HL-60 (cell line): ENCODE measurements at regions not wholly inside any gene's neighbourhood (a gene's known extent, or its start where the extent isn't known, plus 50 kb on each side); places are given as distances from the start of the nearest gene placed in this dataset.

Experiments
- DNase-seq, 2 experiments: peaks; one replicate each; pipeline ENCODE4 v3.0.0-alpha.2; 2010 to 2020; ENCODE audit warnings: low read depth in 1 of 2, low spot score in 1 of 2
- H3K27ac ChIP-seq: fragments of 250-450 bp; sonication (Bioruptor Pico); replicated peaks from 2 replicates; pipeline ENCODE4 v1.5.1; 2020; ENCODE audit warnings: mild to moderate bottlenecking, moderate library complexity
- H3K27me3 ChIP-seq: fragments of 250-450 bp; sonication (Bioruptor Pico); 2 replicates; pipeline ENCODE4 v1.5.1; 2021; ENCODE audit warnings: mild to moderate bottlenecking, moderate library complexity; ENCODE audit not compliant: insufficient read depth, poor library complexity, severe bottlenecking
- H3K4me3 ChIP-seq: replicated peaks from 2 replicates; pipeline ENCODE4 v1.5.1; 2011; ENCODE audit warnings: mild to moderate bottlenecking, control low read depth, low read length; ENCODE audit not compliant: insufficient read depth
- GABPA ChIP-seq: IDR thresholded peaks from 2 replicates; pipeline ENCODE4 v1.6.1; 2012; ENCODE audit warnings: low read depth
- POLR2AphosphoS5 ChIP-seq: IDR thresholded peaks from 2 replicates; pipeline ENCODE4 v1.6.1; 2012; ENCODE audit warnings: low read depth
- SPI1 ChIP-seq: IDR thresholded peaks from 2 replicates; pipeline ENCODE4 v1.6.1; 2012; ENCODE audit warnings: low read depth, mild to moderate bottlenecking, borderline replicate concordance
- TF ChIP-seq, protein P1 (sequence below): IDR thresholded peaks from 2 replicates; pipeline ENCODE4 v1.6.1; 2012; ENCODE audit warnings: low read depth; ENCODE audit not compliant: insufficient replicate concordance
- TF ChIP-seq, protein P2 (sequence below): IDR thresholded peaks from one replicate; pipeline ENCODE4 v1.5.1; 2011; ENCODE audit warnings: low read length, control low read depth, inconsistent platforms; ENCODE audit not compliant: insufficient read depth

GRCh38 chr17:77890771-77891170, 67.7 kb upstream of the TNRC6C start:
- TF ChIP-seq, protein P1, sequence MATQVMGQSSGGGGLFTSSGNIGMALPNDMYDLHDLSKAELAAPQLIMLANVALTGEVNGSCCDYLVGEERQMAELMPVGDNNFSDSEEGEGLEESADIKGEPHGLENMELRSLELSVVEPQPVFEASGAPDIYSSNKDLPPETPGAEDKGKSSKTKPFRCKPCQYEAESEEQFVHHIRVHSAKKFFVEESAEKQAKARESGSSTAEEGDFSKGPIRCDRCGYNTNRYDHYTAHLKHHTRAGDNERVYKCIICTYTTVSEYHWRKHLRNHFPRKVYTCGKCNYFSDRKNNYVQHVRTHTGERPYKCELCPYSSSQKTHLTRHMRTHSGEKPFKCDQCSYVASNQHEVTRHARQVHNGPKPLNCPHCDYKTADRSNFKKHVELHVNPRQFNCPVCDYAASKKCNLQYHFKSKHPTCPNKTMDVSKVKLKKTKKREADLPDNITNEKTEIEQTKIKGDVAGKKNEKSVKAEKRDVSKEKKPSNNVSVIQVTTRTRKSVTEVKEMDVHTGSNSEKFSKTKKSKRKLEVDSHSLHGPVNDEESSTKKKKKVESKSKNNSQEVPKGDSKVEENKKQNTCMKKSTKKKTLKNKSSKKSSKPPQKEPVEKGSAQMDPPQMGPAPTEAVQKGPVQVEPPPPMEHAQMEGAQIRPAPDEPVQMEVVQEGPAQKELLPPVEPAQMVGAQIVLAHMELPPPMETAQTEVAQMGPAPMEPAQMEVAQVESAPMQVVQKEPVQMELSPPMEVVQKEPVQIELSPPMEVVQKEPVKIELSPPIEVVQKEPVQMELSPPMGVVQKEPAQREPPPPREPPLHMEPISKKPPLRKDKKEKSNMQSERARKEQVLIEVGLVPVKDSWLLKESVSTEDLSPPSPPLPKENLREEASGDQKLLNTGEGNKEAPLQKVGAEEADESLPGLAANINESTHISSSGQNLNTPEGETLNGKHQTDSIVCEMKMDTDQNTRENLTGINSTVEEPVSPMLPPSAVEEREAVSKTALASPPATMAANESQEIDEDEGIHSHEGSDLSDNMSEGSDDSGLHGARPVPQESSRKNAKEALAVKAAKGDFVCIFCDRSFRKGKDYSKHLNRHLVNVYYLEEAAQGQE: no peak
- TF ChIP-seq GABPA (no peak), POLR2AphosphoS5 (no peak), SPI1 (no peak)
- TF ChIP-seq, protein P2, sequence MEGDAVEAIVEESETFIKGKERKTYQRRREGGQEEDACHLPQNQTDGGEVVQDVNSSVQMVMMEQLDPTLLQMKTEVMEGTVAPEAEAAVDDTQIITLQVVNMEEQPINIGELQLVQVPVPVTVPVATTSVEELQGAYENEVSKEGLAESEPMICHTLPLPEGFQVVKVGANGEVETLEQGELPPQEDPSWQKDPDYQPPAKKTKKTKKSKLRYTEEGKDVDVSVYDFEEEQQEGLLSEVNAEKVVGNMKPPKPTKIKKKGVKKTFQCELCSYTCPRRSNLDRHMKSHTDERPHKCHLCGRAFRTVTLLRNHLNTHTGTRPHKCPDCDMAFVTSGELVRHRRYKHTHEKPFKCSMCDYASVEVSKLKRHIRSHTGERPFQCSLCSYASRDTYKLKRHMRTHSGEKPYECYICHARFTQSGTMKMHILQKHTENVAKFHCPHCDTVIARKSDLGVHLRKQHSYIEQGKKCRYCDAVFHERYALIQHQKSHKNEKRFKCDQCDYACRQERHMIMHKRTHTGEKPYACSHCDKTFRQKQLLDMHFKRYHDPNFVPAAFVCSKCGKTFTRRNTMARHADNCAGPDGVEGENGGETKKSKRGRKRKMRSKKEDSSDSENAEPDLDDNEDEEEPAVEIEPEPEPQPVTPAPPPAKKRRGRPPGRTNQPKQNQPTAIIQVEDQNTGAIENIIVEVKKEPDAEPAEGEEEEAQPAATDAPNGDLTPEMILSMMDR: no peak
- no peak overlapping the region for H3K4me3 ChIP-seq
- peaks cover 23% of the 10 kb centered on the region for H3K27me3 ChIP-seq
- H3K27ac ChIP-seq: no peak overlapping the region
- DNase-seq: no peak

- no peak for DNase-seq
- H3K4me3 ChIP-seq: no peak overlapping the region
- no peak overlapping the region for H3K27ac ChIP-seq
- peaks cover 23% of the 10 kb centered on the region for H3K27me3 ChIP-seq
- TF ChIP-seq, protein P2: no peak
- TF ChIP-seq GABPA: no peak
- TF ChIP-seq SPI1: no peak
- TF ChIP-seq POLR2AphosphoS5: no peak
- TF ChIP-seq, protein P1: no peak
These were observed 66.9 kb upstream of the TNRC6C start for GRCh38 chr17:77891602-77892001.

DNA sequence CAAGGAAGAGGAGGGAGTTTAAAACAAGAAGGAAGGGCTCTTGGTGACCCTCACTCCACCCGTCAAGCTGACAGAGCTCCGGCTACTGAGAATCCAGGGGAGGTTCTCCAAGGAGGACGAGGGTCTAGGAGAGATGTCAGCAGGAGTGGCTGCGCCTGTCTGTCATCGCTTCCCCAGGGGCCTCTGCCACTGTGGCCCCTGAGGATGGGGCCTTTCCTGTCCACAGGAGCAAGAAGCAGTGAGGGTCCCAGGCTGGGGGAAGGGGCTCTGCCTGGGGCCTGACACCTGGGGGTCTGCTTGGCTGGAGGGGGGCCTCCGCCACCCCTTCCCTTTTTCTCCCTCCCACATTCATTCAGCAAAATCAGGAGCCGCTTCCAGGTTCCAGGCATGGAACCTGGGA, 66.5 kb upstream of the TNRC6C start:
- TF ChIP-seq SPI1: no peak
- TF ChIP-seq, protein P1: no peak
- TF ChIP-seq GABPA: no peak
- H3K27me3 ChIP-seq: peaks cover 23% of the 10 kb centered on the region

More for the DNA sequence above, 66.5 kb upstream of the TNRC6C start:
- no peak for DNase-seq
- Histone ChIP-seq H3K27ac (no peak overlapping the region), H3K4me3 (no peak overlapping the region)
